GM23248 (cell line): ENCODE measurements at regions not wholly inside any gene's neighbourhood (a gene's known extent, or its start where the extent isn't known, plus 50 kb on each side); places are given as distances from the start of the nearest gene placed in this dataset.

Source experiments
- DNase-seq: peaks from one replicate; pipeline ENCODE4 v3.0.0-alpha.2; 2015
- H2AFZ ChIP-seq: fragments of 200-600 bp; sonication (generic); 2 replicates; pipeline ENCODE4 v1.6.1; 2016; ENCODE audit warnings: antibody characterized with exemption
- H3F3A ChIP-seq: fragments of 200-600 bp; sonication (generic); 2 replicates; pipeline ENCODE4 v1.6.1; 2016; ENCODE audit warnings: mild to moderate bottlenecking, antibody characterized with exemption, mixed run types; ENCODE audit not compliant: insufficient read depth
- H3K27ac ChIP-seq: fragments of 200-600 bp; sonication (generic); 2 replicates; pipeline ENCODE4 v1.5.1; 2016; ENCODE audit warnings: mild to moderate bottlenecking
- H3K27me3 ChIP-seq: fragments of 200-600 bp; sonication (generic); replicated peaks from 2 replicates; pipeline ENCODE4 v1.6.1; 2016; ENCODE audit warnings: mild to moderate bottlenecking; ENCODE audit not compliant: insufficient read depth
- H3K36me3 ChIP-seq: fragments of 200-600 bp; sonication (generic); 2 replicates; pipeline ENCODE4 v1.6.1; 2016; ENCODE audit warnings: low read depth, mild to moderate bottlenecking
- H3K4me1 ChIP-seq: fragments of 200-600 bp; sonication (generic); 2 replicates; pipeline ENCODE4 v1.6.1; 2016; ENCODE audit warnings: mild to moderate bottlenecking; ENCODE audit not compliant: insufficient read depth
- H3K4me2 ChIP-seq: fragments of 200-600 bp; sonication (generic); one replicate; pipeline ENCODE4 v1.6.1; 2016; ENCODE audit warnings: mild to moderate bottlenecking; ENCODE audit not compliant: unreplicated experiment
- H3K4me3 ChIP-seq: fragments of 200-600 bp; sonication (generic); 2 replicates; pipeline ENCODE4 v1.5.1; 2016; ENCODE audit warnings: mild to moderate bottlenecking
- H3K79me2 ChIP-seq: fragments of 200-600 bp; sonication (generic); 2 replicates; pipeline ENCODE4 v1.6.1; 2016; ENCODE audit warnings: mild to moderate bottlenecking; ENCODE audit not compliant: insufficient read depth
- H3K9ac ChIP-seq: fragments of 200-600 bp; sonication (generic); 2 replicates; pipeline ENCODE4 v1.6.1; 2016; ENCODE audit warnings: mild to moderate bottlenecking
- H3K9me2 ChIP-seq: fragments of 200-600 bp; sonication (generic); 2 replicates; pipeline ENCODE4 v1.6.1; 2016; ENCODE audit warnings: mixed run types, mild to moderate bottlenecking, moderate library complexity; ENCODE audit not compliant: insufficient read depth
- H3K9me3 ChIP-seq: fragments of 200-600 bp; sonication (generic); one replicate; pipeline ENCODE4 v1.6.1; 2017; ENCODE audit warnings: low read depth
- H4K20me1 ChIP-seq: fragments of 200-600 bp; sonication (generic); 2 replicates; pipeline ENCODE4 v1.6.0; 2016; ENCODE audit not compliant: insufficient read depth
- EZH2 ChIP-seq: fragments of 200-600 bp; sonication (generic); IDR thresholded peaks from 2 replicates; pipeline ENCODE4 v1.6.1; 2018; ENCODE audit warnings: antibody characterized with exemption, mild to moderate bottlenecking; ENCODE audit not compliant: insufficient read depth, poor library complexity, severe bottlenecking
- EZH2phosphoT487 ChIP-seq: fragments of 200-600 bp; sonication (generic); IDR thresholded peaks from 2 replicates; pipeline ENCODE4 v1.6.1; 2018; ENCODE audit warnings: antibody characterized with exemption, moderate library complexity, mild to moderate bottlenecking, low read depth; ENCODE audit not compliant: insufficient read depth
- WGBS, 2 experiments: methylation state at CpG; one replicate each; pipeline ENCODE4 v1.1.6; 2015 to 2017; ENCODE audit warnings: low lambda C conversion rate in 2 of 2, low coverage in 1 of 2; ENCODE audit errors: missing lambda C conversion rate in 2 of 2; 5-methylcytosine and 5-hydroxymethylcytosine counted together
- in situ Hi-C: fragments of 300-500 bp; cut with MboI; formaldehyde crosslinking; loops from 2 replicates; pipeline ENCODE4 v1.15.0; 2020

GRCh38 chr2:45281311-45281710, 272.1 kb upstream of the SIX2 start:
- Histone ChIP-seq H3K4me3 (no peak overlapping the region), H3K4me2 (no peak overlapping the region), H3K4me1 (peaks cover 21% of the 10 kb centered on the region), H3K27ac (no peak overlapping the region), H3K79me2 (no peaks in the 10 kb centered on the region), H4K20me1 (no peaks in the 10 kb centered on the region), H3K9me3 (no peaks in the 10 kb centered on the region), H3K36me3 (no peaks in the 10 kb centered on the region), H3K9me2 (no peaks in the 10 kb centered on the region), H2AFZ (no peak overlapping the region), H3F3A (peaks cover 15% of the 10 kb centered on the region; the same call in 1 of the 2 replicates), H3K9ac (no peak overlapping the region), H3K27me3 (no peaks in the 10 kb centered on the region)
- TF ChIP-seq EZH2phosphoT487: no peak
- TF ChIP-seq EZH2: no peak
- in situ Hi-C loops: no loop called here
- 82 to 83% methylated on average over 7 of the region's 7 CpGs for WGBS, 2 experiments
- no peak for DNase-seq

GRCh38 chr2:45280794-45281193, 271.5 kb upstream of the SIX2 start:
- H3K9me3 ChIP-seq: no peaks in the 10 kb centered on the region
- peaks cover 15% of the 10 kb centered on the region; the same call in 1 of the 2 replicates for H3F3A ChIP-seq
- H3K4me3 ChIP-seq: no peak overlapping the region
- no peaks in the 10 kb centered on the region for H4K20me1 ChIP-seq
- in situ Hi-C loops: no loop called here
- H3K4me1 ChIP-seq: peaks cover 19% of the 10 kb centered on the region
- H3K27ac ChIP-seq: no peak overlapping the region
- H3K9ac ChIP-seq: no peak overlapping the region
- H3K79me2 ChIP-seq: no peaks in the 10 kb centered on the region
- H3K9me2 ChIP-seq: no peaks in the 10 kb centered on the region
- no peak overlapping the region for H3K4me2 ChIP-seq
- no peaks in the 10 kb centered on the region for H3K36me3 ChIP-seq
- no peaks in the 10 kb centered on the region for H3K27me3 ChIP-seq
- TF ChIP-seq EZH2 (no peak), EZH2phosphoT487 (no peak)
- H2AFZ ChIP-seq: no peak overlapping the region
- no peak for DNase-seq
- 91% methylated on average over 17 to 18 of the region's 18 CpGs for WGBS, 2 experiments

GRCh38 chr2:45279356-45279755, 270.1 kb upstream of the SIX2 start:
- no peak for DNase-seq
- Histone ChIP-seq H3K27me3 (no peaks in the 10 kb centered on the region), H3K4me2 (no peak overlapping the region), H3F3A (peaks cover 6% of the 10 kb centered on the region; the same call in 1 of the 2 replicates), H3K9ac (no peak overlapping the region), H3K4me3 (no peak overlapping the region), H3K9me2 (no peaks in the 10 kb centered on the region), H3K36me3 (no peaks in the 10 kb centered on the region), H2AFZ (no peak overlapping the region), H3K27ac (no peak overlapping the region), H3K9me3 (no peaks in the 10 kb centered on the region), H3K4me1 (peaks cover 21% of the 10 kb centered on the region), H4K20me1 (no peaks in the 10 kb centered on the region), H3K79me2 (no peaks in the 10 kb centered on the region)
- in situ Hi-C loops: no loop called here
- TF ChIP-seq EZH2phosphoT487: no peak
- no peak for TF ChIP-seq EZH2
- WGBS, 2 experiments: 97 to 100% methylated on average over 2 of the region's 2 CpGs

- 75 to 76% methylated on average over 9 of the region's 9 CpGs for WGBS, 2 experiments
- no peaks in the 10 kb centered on the region for H3K9me2 ChIP-seq
Measured at GRCh38 chr2:45278365-45279078, 269.3 kb upstream of the SIX2 start.

More at GRCh38 chr2:45278365-45279078, 269.3 kb upstream of the SIX2 start:
- Histone ChIP-seq H4K20me1 (no peaks in the 10 kb centered on the region), H3K27me3 (no peaks in the 10 kb centered on the region), H2AFZ (no peak overlapping the region), H3K4me3 (no peak overlapping the region), H3K79me2 (no peaks in the 10 kb centered on the region), H3K27ac (no peak overlapping the region), H3K4me1 (peaks cover 17% of the 10 kb centered on the region), H3K4me2 (no peak overlapping the region), H3K9ac (no peak overlapping the region), H3K36me3 (no peaks in the 10 kb centered on the region), H3K9me3 (no peaks in the 10 kb centered on the region), H3F3A (peaks cover 4% of the 10 kb centered on the region; the same call in 1 of the 2 replicates)
- in situ Hi-C loops: no loop called here
- DNase-seq: no peak
- no peak for TF ChIP-seq EZH2
- no peak for TF ChIP-seq EZH2phosphoT487
